ENCODE measurements at regions not wholly inside any gene's neighbourhood (a gene's known extent, or its start where the extent isn't known, plus 50 kb on each side); places are given as distances from the start of the nearest gene placed in this dataset.

- Histone ChIP-seq H3K36me3 (ENCODE audit: control insufficient read depth in 1 of 2, insufficient read depth in 2 of 2, low read length in 2 of 2) (no peaks in the 10 kb centered on the region), H3K9me3 (ENCODE audit: control insufficient read depth in 1 of 2, low read length in 2 of 2) (peaks cover 0 to 3% of the 10 kb centered on the region in 2 donors), H3K4me1 (ENCODE audit: control insufficient read depth in 1 of 2, insufficient read depth in 2 of 2, low read length in 2 of 2) (peaks cover 0 to 4% of the 10 kb centered on the region in 2 donors), H3K4me3 (ENCODE audit: low read depth in 1 of 2, low read length in 2 of 2) (no peak overlapping the region), H3K27ac (ENCODE audit: low read length) (no peak overlapping the region), H3K27me3 (ENCODE audit: low read depth, low read length) (no peaks in the 10 kb centered on the region)
Observed at GRCh38 chr15:62402687-62403086, 237.6 kb upstream of the C2CD4B start.

GRCh38 chr15:62403164-62403809 is 238.2 kb upstream of the C2CD4B start:
- H3K4me1 ChIP-seq (ENCODE audit: control insufficient read depth in 1 of 2, insufficient read depth in 2 of 2, low read length in 2 of 2): peaks cover 0 to 4% of the 10 kb centered on the region in 2 donors
- H3K4me3 ChIP-seq (ENCODE audit: low read depth in 1 of 2, low read length in 2 of 2): no peak overlapping the region
- H3K36me3 ChIP-seq (ENCODE audit: control insufficient read depth in 1 of 2, insufficient read depth in 2 of 2, low read length in 2 of 2): no peaks in the 10 kb centered on the region
- no peaks in the 10 kb centered on the region for H3K27me3 ChIP-seq (ENCODE audit: low read depth, low read length)
- no peak overlapping the region for H3K27ac ChIP-seq (ENCODE audit: low read length)
- H3K9me3 ChIP-seq (ENCODE audit: control insufficient read depth in 1 of 2, low read length in 2 of 2): peaks cover 0 to 3% of the 10 kb centered on the region in 2 donors

- H3K9me3 ChIP-seq (ENCODE audit: control insufficient read depth in 1 of 2, low read length in 2 of 2): peaks cover 0 to 1% of the 10 kb centered on the region in 2 donors
- no peak overlapping the region for H3K4me3 ChIP-seq (ENCODE audit: low read depth in 1 of 2, low read length in 2 of 2)
- H3K4me1 ChIP-seq (ENCODE audit: control insufficient read depth in 1 of 2, insufficient read depth in 2 of 2, low read length in 2 of 2): peaks cover 0 to 4% of the 10 kb centered on the region in 2 donors
- no peak overlapping the region for H3K27ac ChIP-seq (ENCODE audit: low read length)
- no peaks in the 10 kb centered on the region for H3K27me3 ChIP-seq (ENCODE audit: low read depth, low read length)
- H3K36me3 ChIP-seq (ENCODE audit: control insufficient read depth in 1 of 2, insufficient read depth in 2 of 2, low read length in 2 of 2): no peaks in the 10 kb centered on the region
Observed at GRCh38 chr15:62404194-62404985, 239.3 kb upstream of the C2CD4B start.

GRCh38 chr15:62406305-62406891 is 241.3 kb upstream of the C2CD4B start:
- Histone ChIP-seq H3K27ac (ENCODE audit: low read length) (no peak overlapping the region), H3K36me3 (ENCODE audit: control insufficient read depth in 1 of 2, insufficient read depth in 2 of 2, low read length in 2 of 2) (no peaks in the 10 kb centered on the region), H3K4me3 (ENCODE audit: low read depth in 1 of 2, low read length in 2 of 2) (no peak overlapping the region), H3K4me1 (ENCODE audit: control insufficient read depth in 1 of 2, insufficient read depth in 2 of 2, low read length in 2 of 2) (peaks cover 0 to 4% of the 10 kb centered on the region in 2 donors), H3K9me3 (ENCODE audit: control insufficient read depth in 1 of 2, low read length in 2 of 2) (no peaks in the 10 kb centered on the region), H3K27me3 (ENCODE audit: low read depth, low read length) (no peaks in the 10 kb centered on the region)

- Histone ChIP-seq H3K4me3 (ENCODE audit: low read depth in 1 of 2, low read length in 2 of 2) (no peak overlapping the region), H3K9me3 (ENCODE audit: control insufficient read depth in 1 of 2, low read length in 2 of 2) (no peaks in the 10 kb centered on the region)
Observed at GRCh38 chr15:62407216-62407615, 242.1 kb upstream of the C2CD4B start.

GRCh38 chr15:62407962-62408361 is 242.9 kb upstream of the C2CD4B start:
- no peaks in the 10 kb centered on the region for H3K27me3 ChIP-seq (ENCODE audit: low read depth, low read length)
- H3K36me3 ChIP-seq (ENCODE audit: control insufficient read depth in 1 of 2, insufficient read depth in 2 of 2, low read length in 2 of 2): no peaks in the 10 kb centered on the region
- H3K9me3 ChIP-seq (ENCODE audit: control insufficient read depth in 1 of 2, low read length in 2 of 2): no peaks in the 10 kb centered on the region
- H3K27ac ChIP-seq (ENCODE audit: low read length): no peak overlapping the region
- no peak overlapping the region for H3K4me3 ChIP-seq (ENCODE audit: low read depth in 1 of 2, low read length in 2 of 2)
- peaks cover 0 to 8% of the 10 kb centered on the region in 2 donors for H3K4me1 ChIP-seq (ENCODE audit: control insufficient read depth in 1 of 2, insufficient read depth in 2 of 2, low read length in 2 of 2)

More at GRCh38 chr15:62407216-62407615, 242.1 kb upstream of the C2CD4B start:
- Histone ChIP-seq H3K27me3 (ENCODE audit: low read depth, low read length) (no peaks in the 10 kb centered on the region), H3K27ac (ENCODE audit: low read length) (no peak overlapping the region), H3K36me3 (ENCODE audit: control insufficient read depth in 1 of 2, insufficient read depth in 2 of 2, low read length in 2 of 2) (no peaks in the 10 kb centered on the region), H3K4me1 (ENCODE audit: control insufficient read depth in 1 of 2, insufficient read depth in 2 of 2, low read length in 2 of 2) (peaks cover 0 to 4% of the 10 kb centered on the region in 2 donors)

GRCh38 chr15:62409466-62409865 is 244.4 kb upstream of the C2CD4B start:
- Histone ChIP-seq H3K27ac (ENCODE audit: low read length) (no peak overlapping the region), H3K9me3 (ENCODE audit: control insufficient read depth in 1 of 2, low read length in 2 of 2) (no peaks in the 10 kb centered on the region), H3K4me3 (ENCODE audit: low read depth in 1 of 2, low read length in 2 of 2) (no peak overlapping the region), H3K4me1 (ENCODE audit: control insufficient read depth in 1 of 2, insufficient read depth in 2 of 2, low read length in 2 of 2) (peaks cover 5 to 12% of the 10 kb centered on the region in 2 donors), H3K36me3 (ENCODE audit: control insufficient read depth in 1 of 2, insufficient read depth in 2 of 2, low read length in 2 of 2) (no peaks in the 10 kb centered on the region), H3K27me3 (ENCODE audit: low read depth, low read length) (no peaks in the 10 kb centered on the region)

GRCh38 chr15:62412686-62413085 is 247.6 kb upstream of the C2CD4B start:
- Histone ChIP-seq H3K36me3 (ENCODE audit: control insufficient read depth in 1 of 2, insufficient read depth in 2 of 2, low read length in 2 of 2) (no peaks in the 10 kb centered on the region), H3K9me3 (ENCODE audit: control insufficient read depth in 1 of 2, low read length in 2 of 2) (no peaks in the 10 kb centered on the region), H3K27me3 (ENCODE audit: low read depth, low read length) (no peaks in the 10 kb centered on the region), H3K27ac (ENCODE audit: low read length) (no peak overlapping the region), H3K4me3 (ENCODE audit: low read depth in 1 of 2, low read length in 2 of 2) (no peak overlapping the region), H3K4me1 (ENCODE audit: control insufficient read depth in 1 of 2, insufficient read depth in 2 of 2, low read length in 2 of 2) (peaks cover 5 to 12% of the 10 kb centered on the region in 2 donors)

- Histone ChIP-seq H3K27me3 (ENCODE audit: low read depth, low read length) (no peaks in the 10 kb centered on the region), H3K36me3 (ENCODE audit: control insufficient read depth in 1 of 2, insufficient read depth in 2 of 2, low read length in 2 of 2) (no peaks in the 10 kb centered on the region), H3K27ac (ENCODE audit: low read length) (no peak overlapping the region), H3K4me3 (ENCODE audit: low read depth in 1 of 2, low read length in 2 of 2) (no peak overlapping the region), H3K9me3 (ENCODE audit: control insufficient read depth in 1 of 2, low read length in 2 of 2) (no peaks in the 10 kb centered on the region), H3K4me1 (ENCODE audit: control insufficient read depth in 1 of 2, insufficient read depth in 2 of 2, low read length in 2 of 2) (peaks cover 5 to 12% of the 10 kb centered on the region in 2 donors)
Observed at GRCh38 chr15:62413153-62413552, 248.1 kb upstream of the C2CD4B start.

GRCh38 chr15:62413786-62414185 is 248.7 kb upstream of the C2CD4B start:
- Histone ChIP-seq H3K36me3 (ENCODE audit: control insufficient read depth in 1 of 2, insufficient read depth in 2 of 2, low read length in 2 of 2) (no peaks in the 10 kb centered on the region), H3K27ac (ENCODE audit: low read length) (no peak overlapping the region), H3K9me3 (ENCODE audit: control insufficient read depth in 1 of 2, low read length in 2 of 2) (no peaks in the 10 kb centered on the region), H3K4me3 (ENCODE audit: low read depth in 1 of 2, low read length in 2 of 2) (no peak overlapping the region), H3K27me3 (ENCODE audit: low read depth, low read length) (no peaks in the 10 kb centered on the region), H3K4me1 (ENCODE audit: control insufficient read depth in 1 of 2, insufficient read depth in 2 of 2, low read length in 2 of 2) (peaks cover 5 to 12% of the 10 kb centered on the region in 2 donors)

GRCh38 chr15:62415498-62415897 is 250.4 kb upstream of the C2CD4B start:
- no peak overlapping the region for H3K4me3 ChIP-seq (ENCODE audit: low read depth in 1 of 2, low read length in 2 of 2)
- H3K27me3 ChIP-seq (ENCODE audit: low read depth, low read length): no peaks in the 10 kb centered on the region
- no peaks in the 10 kb centered on the region for H3K9me3 ChIP-seq (ENCODE audit: control insufficient read depth in 1 of 2, low read length in 2 of 2)
- peaks cover 5 to 12% of the 10 kb centered on the region in 2 donors for H3K4me1 ChIP-seq (ENCODE audit: control insufficient read depth in 1 of 2, insufficient read depth in 2 of 2, low read length in 2 of 2)
- no peak overlapping the region for H3K27ac ChIP-seq (ENCODE audit: low read length)
- H3K36me3 ChIP-seq (ENCODE audit: control insufficient read depth in 1 of 2, insufficient read depth in 2 of 2, low read length in 2 of 2): no peaks in the 10 kb centered on the region

Data from muscle layer of duodenum (tissue), 2 donors.